Activated naive CD8-positive, alpha-beta T cell treated with anti-CD3 and anti-CD28 coated beads, Interleukin-2, amount 10 ng/mL, durations not matched to agents 7 days and 5 days (primary cell): ENCODE measurements at regions not wholly inside any gene's neighbourhood (a gene's known extent, or its start where the extent isn't known, plus 50 kb on each side); places are given as distances from the start of the nearest gene placed in this dataset.
"Not testable (repeated sequence)": the region's sequence is repeated elsewhere in the genome, so short reads cannot be mapped to it uniquely, and the experiment has no call there.

Experiments used
- ATAC-seq: fragments of 150-1000 bp; cut with Tn5 transposase; one replicate; pipeline ENCODE4 v1.10.0; 2021; ENCODE audit warnings: low read depth, moderate library complexity
- POLR2A ChIA-PET: fragments of 350-600 bp; sonication (Branson Sonifier 250); formaldehyde crosslinking; loops from one replicate; lab custom pipeline; 2021; ENCODE audit warnings: antibody characterized with exemption; lab: Charles Lee
- DNase-seq: peaks from one replicate; pipeline ENCODE4 v3.0.0; 2021
- H3K27ac Mint-ChIP-seq: one replicate; pipeline ENCODE4 v1.8.0; 2022; ENCODE audit warnings: mild to moderate bottlenecking, mixed read lengths
- H3K27me3 Mint-ChIP-seq: one replicate; pipeline ENCODE4 v1.8.0; 2022; ENCODE audit warnings: mild to moderate bottlenecking, moderate library complexity, mixed read lengths
- H3K36me3 Mint-ChIP-seq: one replicate; pipeline ENCODE4 v1.8.0; 2021; ENCODE audit warnings: mild to moderate bottlenecking, mixed read lengths
- H3K4me1 Mint-ChIP-seq: one replicate; pipeline ENCODE4 v1.8.0; 2021; ENCODE audit warnings: mixed read lengths
- H3K4me3 Mint-ChIP-seq: one replicate; pipeline ENCODE4 v1.8.0; 2022; ENCODE audit warnings: mild to moderate bottlenecking, moderate library complexity, mixed read lengths
- H3K9me3 Mint-ChIP-seq: one replicate; pipeline ENCODE4 v1.8.0; 2021; ENCODE audit warnings: mixed read lengths

GRCh38 chr2:160628020-160628637, 134.5 kb upstream of the RBMS1 start:
- H3K4me1 Mint-ChIP-seq, H3K27ac Mint-ChIP-seq, ATAC-seq, POLR2A ChIA-PET, H3K4me3 Mint-ChIP-seq, DNase-seq, H3K27me3 Mint-ChIP-seq, H3K36me3 Mint-ChIP-seq: not testable (repeated sequence)
- H3K9me3 Mint-ChIP-seq = peaks cover 23% of the 10 kb centered on the region

DNA sequence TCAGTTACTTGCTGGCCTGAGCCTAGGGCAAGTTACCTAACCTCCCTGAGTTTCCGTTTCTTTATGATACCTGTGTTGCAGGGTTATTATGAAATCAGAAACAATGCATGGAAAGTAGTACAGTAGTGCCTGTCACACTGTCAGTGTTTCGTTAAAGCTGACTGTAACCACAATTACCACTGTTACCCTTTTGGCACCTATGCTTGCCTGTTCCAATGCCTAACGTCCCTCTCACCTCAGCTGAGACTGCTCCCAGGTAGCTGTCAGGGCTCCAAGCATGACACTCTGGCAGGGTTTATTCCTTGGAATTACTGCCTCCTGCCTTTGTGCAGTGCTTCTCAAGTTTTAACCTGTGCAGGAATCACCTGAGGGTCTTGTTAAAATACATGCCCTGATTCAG, 135.2 kb upstream of the RBMS1 start:
- Mint-ChIP-seq H3K4me3 (no peak overlapping the region), H3K27me3 (no peaks in the 10 kb centered on the region), H3K9me3 (peaks cover 22% of the 10 kb centered on the region), H3K36me3 (peaks cover 3% of the 10 kb centered on the region), H3K4me1 (no peaks in the 10 kb centered on the region), H3K27ac (no peak overlapping the region)
- POLR2A ChIA-PET = no interaction called here
- ATAC-seq = no peak
- DNase-seq = no peak

GRCh38 chr2:160630801-160631590, 137.4 kb upstream of the RBMS1 start:
- POLR2A ChIA-PET = no interaction called here
- DNase-seq (no peak), ATAC-seq (no peak)
- H3K9me3 Mint-ChIP-seq = peaks cover 7% of the 10 kb centered on the region
- no peak overlapping the region for H3K4me3 Mint-ChIP-seq
- no peaks in the 10 kb centered on the region for H3K4me1 Mint-ChIP-seq
- H3K27ac Mint-ChIP-seq = no peak overlapping the region
- H3K36me3 Mint-ChIP-seq = no peaks in the 10 kb centered on the region
- no peaks in the 10 kb centered on the region for H3K27me3 Mint-ChIP-seq

- Mint-ChIP-seq H3K4me3 (no peak overlapping the region), H3K9me3 (peaks cover 7% of the 10 kb centered on the region), H3K4me1 (no peaks in the 10 kb centered on the region), H3K36me3 (no peaks in the 10 kb centered on the region), H3K27ac (no peak overlapping the region), H3K27me3 (no peaks in the 10 kb centered on the region)
- ATAC-seq = no peak
- no peak for DNase-seq
- POLR2A ChIA-PET = no interaction called here
Observed at GRCh38 chr2:160632084-160632975, 138.7 kb upstream of the RBMS1 start.

- POLR2A ChIA-PET = no interaction called here
- peaks cover 11% of the 10 kb centered on the region for H3K9me3 Mint-ChIP-seq
- H3K36me3 Mint-ChIP-seq = peaks cover 2% of the 10 kb centered on the region
- no peak overlapping the region for H3K27ac Mint-ChIP-seq
- DNase-seq (no peak), ATAC-seq (no peak)
- H3K4me1 Mint-ChIP-seq = no peaks in the 10 kb centered on the region
- H3K27me3 Mint-ChIP-seq = no peaks in the 10 kb centered on the region
- H3K4me3 Mint-ChIP-seq = no peak overlapping the region
Observed at GRCh38 chr2:160634436-160634835, 140.8 kb upstream of the RBMS1 start.

DNA sequence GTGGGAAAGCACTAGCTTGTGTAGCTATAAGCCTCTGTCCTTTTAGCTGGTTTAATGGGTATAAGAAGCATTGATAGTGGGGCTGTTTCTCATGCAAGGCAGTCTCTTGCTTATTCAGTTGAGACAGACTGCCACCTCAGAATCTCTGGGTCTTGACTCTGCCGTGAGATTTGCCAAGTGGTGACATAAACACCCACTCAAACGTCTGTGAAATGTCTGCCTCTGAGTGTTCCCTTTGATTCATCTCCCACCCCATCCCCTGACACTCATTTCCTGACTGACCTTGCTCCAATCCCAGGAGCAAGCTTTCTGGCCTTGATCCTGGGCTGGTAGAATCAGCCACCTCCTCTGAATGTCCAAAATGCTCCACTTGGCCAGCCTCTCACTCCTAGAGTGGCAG, 141.9 kb upstream of the RBMS1 start:
- ATAC-seq (no peak), DNase-seq (no peak)
- H3K9me3 Mint-ChIP-seq = peaks cover 17% of the 10 kb centered on the region
- no peaks in the 10 kb centered on the region for H3K4me1 Mint-ChIP-seq
- peaks cover 4% of the 10 kb centered on the region for H3K36me3 Mint-ChIP-seq
- H3K4me3 Mint-ChIP-seq = no peak overlapping the region
- POLR2A ChIA-PET = no interaction called here
- no peaks in the 10 kb centered on the region for H3K27me3 Mint-ChIP-seq
- H3K27ac Mint-ChIP-seq = no peak overlapping the region

GRCh38 chr2:160639472-160639871, 145.9 kb upstream of the RBMS1 start:
- Mint-ChIP-seq H3K27ac (no peak overlapping the region), H3K27me3 (no peaks in the 10 kb centered on the region), H3K4me1 (no peaks in the 10 kb centered on the region), H3K36me3 (peaks cover 8% of the 10 kb centered on the region), H3K4me3 (no peak overlapping the region), H3K9me3 (peaks cover 26% of the 10 kb centered on the region)
- no peak for ATAC-seq
- POLR2A ChIA-PET = no interaction called here
- no peak for DNase-seq

- POLR2A ChIA-PET = no interaction called here
- Mint-ChIP-seq H3K27ac (no peak overlapping the region), H3K9me3 (peaks cover 1% of the 10 kb centered on the region), H3K27me3 (no peaks in the 10 kb centered on the region), H3K36me3 (peaks cover 1% of the 10 kb centered on the region), H3K4me3 (no peak overlapping the region), H3K4me1 (peaks cover 13% of the 10 kb centered on the region)
- ATAC-seq (no peak), DNase-seq (no peak)
Observed at GRCh38 chr2:160646684-160647444, 153.3 kb upstream of the RBMS1 start.

DNA sequence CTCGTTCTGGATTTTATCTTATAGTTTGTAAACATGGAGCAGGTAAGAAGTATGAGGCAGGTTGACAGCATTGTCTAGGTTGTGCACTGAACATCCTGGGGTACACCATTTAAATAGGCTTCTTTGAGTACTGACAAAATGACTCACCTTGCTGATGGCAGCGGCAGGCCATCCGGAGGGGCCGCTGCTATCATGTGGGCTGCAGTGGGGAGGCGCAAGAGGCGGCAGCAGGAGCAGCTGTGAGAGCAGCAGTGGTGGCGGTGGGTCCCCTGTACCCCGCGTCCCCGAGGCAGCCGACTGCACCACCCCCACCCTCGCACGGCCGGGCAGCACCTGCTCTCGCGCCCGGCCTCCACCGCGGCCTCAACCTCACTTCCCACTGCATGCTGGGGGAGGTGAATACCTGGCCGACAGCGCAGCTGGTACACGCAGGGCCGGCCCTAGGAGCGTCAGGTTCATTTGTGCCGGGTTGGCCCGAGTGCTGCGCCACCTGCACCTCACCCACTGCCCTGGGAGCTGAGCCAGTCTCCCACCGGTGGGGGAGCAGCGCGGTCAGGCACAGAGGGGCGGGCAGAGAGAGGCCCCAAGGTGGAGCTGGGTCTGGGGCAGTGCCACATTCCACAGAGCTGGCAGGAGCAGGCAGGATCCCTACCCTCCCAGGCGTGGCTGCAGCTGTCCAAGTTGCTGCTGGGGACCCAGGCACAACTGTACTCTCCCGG, 154.5 kb upstream of the RBMS1 start:
- peaks cover 1% of the 10 kb centered on the region for H3K36me3 Mint-ChIP-seq

DNA sequence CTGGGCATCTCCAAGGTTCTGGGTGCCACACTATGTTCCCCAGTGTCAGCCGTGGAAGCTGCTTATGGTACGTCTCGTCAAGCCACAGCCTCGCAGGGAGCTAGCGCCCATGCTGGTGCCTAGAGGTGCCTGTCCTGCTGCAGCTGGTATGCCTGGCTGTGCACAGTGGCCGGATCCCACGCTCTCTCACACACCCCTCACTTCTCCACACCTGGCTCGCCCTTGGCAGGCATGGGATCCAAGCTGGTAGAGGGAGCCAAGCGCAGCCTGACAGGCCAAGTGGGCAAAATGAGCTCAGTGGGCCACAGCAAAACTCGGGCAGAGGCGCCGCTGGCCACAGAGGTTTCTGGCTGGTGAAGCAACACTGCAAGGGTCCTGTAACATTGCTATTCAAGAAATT, 156.1 kb upstream of the RBMS1 start:
- Mint-ChIP-seq H3K9me3 (no peaks in the 10 kb centered on the region), H3K27me3 (no peaks in the 10 kb centered on the region), H3K36me3 (no peaks in the 10 kb centered on the region), H3K27ac (no peak overlapping the region), H3K4me3 (no peak overlapping the region), H3K4me1 (peaks cover 27% of the 10 kb centered on the region)
- POLR2A ChIA-PET = no interaction called here
- ATAC-seq (no peak), DNase-seq (no peak)

More for the DNA sequence above, 154.5 kb upstream of the RBMS1 start:
- ATAC-seq (no peak), DNase-seq (no peak)
- Mint-ChIP-seq H3K4me1 (peaks cover 25% of the 10 kb centered on the region), H3K27ac (no peak overlapping the region), H3K27me3 (no peaks in the 10 kb centered on the region), H3K9me3 (peaks cover 1% of the 10 kb centered on the region), H3K4me3 (no peak overlapping the region)
- POLR2A ChIA-PET = no interaction called here

DNA sequence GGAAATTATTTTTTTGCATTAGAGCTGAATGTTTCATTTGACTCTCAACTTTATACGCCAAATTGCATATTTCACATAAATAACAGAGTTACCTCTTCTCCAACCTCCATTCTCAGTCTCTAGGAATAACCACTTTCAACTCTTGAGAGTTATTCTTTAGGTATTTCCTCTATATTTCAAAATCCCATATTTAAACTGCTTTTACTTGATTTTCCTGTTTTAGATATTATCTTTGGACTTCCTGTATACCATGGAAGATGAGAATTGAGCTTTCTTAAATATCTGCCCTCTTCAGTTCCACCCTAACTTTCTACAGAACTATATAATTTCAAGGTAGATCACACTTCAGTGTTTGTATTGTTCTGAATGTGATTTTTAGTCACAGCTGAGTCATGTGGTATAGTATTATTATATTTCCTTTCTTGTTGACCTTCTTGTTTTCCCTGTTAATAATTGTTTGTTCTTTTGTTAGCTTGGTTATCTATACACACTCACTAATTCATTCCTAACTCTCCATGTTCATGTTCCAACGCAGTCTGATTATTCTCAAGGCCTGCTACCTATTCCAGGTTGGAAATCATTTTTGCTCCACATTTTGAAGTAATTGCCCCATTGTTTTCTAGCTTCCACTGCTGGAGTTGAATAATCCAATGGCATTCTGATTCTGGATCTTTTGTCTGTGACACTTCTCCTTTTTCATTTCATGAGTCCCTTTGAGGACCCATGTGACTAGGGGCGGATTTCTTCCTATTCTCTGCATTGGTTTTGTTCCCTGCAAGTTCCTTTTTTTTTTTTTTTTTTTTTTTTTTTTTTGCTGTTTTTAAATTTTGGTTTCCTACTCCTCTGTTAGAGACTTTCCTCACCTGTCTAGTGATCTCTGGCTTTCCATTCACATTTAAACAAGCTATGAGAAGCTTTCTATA, 156.8 kb upstream of the RBMS1 start:
- no peak for DNase-seq
- Mint-ChIP-seq H3K9me3 (no peaks in the 10 kb centered on the region), H3K27me3 (peaks cover under 1% of the 10 kb centered on the region), H3K36me3 (no peaks in the 10 kb centered on the region), H3K27ac (no peak overlapping the region), H3K4me3 (no peak overlapping the region), H3K4me1 (peaks cover 27% of the 10 kb centered on the region)
- POLR2A ChIA-PET = no interaction called here
- no peak for ATAC-seq
